Jurkat, Clone E6-1 (cell line): ENCODE measurements at regions not wholly inside any gene's neighbourhood (a gene's known extent, or its start where the extent isn't known, plus 50 kb on each side); places are given as distances from the start of the nearest gene placed in this dataset.

Source experiments
- DNase-seq: peaks from one replicate; pipeline ENCODE4 v3.0.0-alpha.2; 2011; ENCODE audit warnings: low read depth, low spot score
- H3K4me3 ChIP-seq: 2 replicates; pipeline ENCODE4 v1.5.1; 2011; ENCODE audit warnings: mild to moderate bottlenecking, low read length, control low read depth, moderate library complexity

- DNase-seq = no peak
- no peak overlapping the region for H3K4me3 ChIP-seq
Observed at GRCh38 chr2:206212673-206213513, 53.2 kb downstream of the EEF1B2 start.

GRCh38 chr2:206213514-206213845 is 53.8 kb downstream of the EEF1B2 start:
- DNase-seq = no peak
- no peak overlapping the region for H3K4me3 ChIP-seq

GRCh38 chr2:206217166-206217565 is 57.3 kb upstream of the ZDBF2 start:
- no peak for DNase-seq
- H3K4me3 ChIP-seq = no peak overlapping the region

- no peak overlapping the region for H3K4me3 ChIP-seq
- peak; percentile 4 for DNase-seq
Observed at GRCh38 chr2:206217743-206218142, 56.7 kb upstream of the ZDBF2 start.

GRCh38 chr2:206218156-206218555 is 56.3 kb upstream of the ZDBF2 start:
- DNase-seq = no peak
- no peak overlapping the region for H3K4me3 ChIP-seq

GRCh38 chr2:206218796-206219499 is 55.5 kb upstream of the ZDBF2 start:
- no peak overlapping the region for H3K4me3 ChIP-seq

GRCh38 chr2:206219957-206220356 is 54.5 kb upstream of the ZDBF2 start:
- no peak for DNase-seq
- H3K4me3 ChIP-seq = no peak overlapping the region

More at GRCh38 chr2:206218796-206219499, 55.5 kb upstream of the ZDBF2 start:
- no peak for DNase-seq

- DNase-seq = no peak
- no peak overlapping the region for H3K4me3 ChIP-seq
Observed at GRCh38 chr2:206220997-206221396, 53.5 kb upstream of the ZDBF2 start.
